ENCODE measurements at regions not wholly inside any gene's neighbourhood (a gene's known extent, or its start where the extent isn't known, plus 50 kb on each side); places are given as distances from the start of the nearest gene placed in this dataset.

DNA sequence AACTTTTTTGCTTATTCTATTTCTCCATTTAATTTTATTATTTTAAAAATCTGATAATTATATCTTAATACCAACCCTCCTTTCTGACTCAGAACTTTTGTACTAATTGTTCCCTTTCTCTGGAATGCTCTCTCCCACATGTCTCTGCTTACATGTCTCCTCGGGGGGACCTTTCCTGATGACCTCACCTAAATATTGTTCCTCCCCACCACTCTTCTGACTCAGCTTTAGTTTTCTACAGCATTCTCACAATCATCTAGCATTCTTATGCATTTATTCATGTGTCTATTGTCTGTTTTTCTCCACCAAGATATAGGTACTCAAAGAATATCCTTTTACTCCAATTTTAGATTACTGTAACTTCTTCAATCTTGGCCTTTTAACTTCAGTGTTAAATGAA lies 128.7 kb downstream of the MSL3 start:
- TF ChIP-seq, protein P1, sequence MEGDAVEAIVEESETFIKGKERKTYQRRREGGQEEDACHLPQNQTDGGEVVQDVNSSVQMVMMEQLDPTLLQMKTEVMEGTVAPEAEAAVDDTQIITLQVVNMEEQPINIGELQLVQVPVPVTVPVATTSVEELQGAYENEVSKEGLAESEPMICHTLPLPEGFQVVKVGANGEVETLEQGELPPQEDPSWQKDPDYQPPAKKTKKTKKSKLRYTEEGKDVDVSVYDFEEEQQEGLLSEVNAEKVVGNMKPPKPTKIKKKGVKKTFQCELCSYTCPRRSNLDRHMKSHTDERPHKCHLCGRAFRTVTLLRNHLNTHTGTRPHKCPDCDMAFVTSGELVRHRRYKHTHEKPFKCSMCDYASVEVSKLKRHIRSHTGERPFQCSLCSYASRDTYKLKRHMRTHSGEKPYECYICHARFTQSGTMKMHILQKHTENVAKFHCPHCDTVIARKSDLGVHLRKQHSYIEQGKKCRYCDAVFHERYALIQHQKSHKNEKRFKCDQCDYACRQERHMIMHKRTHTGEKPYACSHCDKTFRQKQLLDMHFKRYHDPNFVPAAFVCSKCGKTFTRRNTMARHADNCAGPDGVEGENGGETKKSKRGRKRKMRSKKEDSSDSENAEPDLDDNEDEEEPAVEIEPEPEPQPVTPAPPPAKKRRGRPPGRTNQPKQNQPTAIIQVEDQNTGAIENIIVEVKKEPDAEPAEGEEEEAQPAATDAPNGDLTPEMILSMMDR (conservative IDR thresholded peaks at IDR 0.05; ENCODE audit: low read length): no peak
- no peak for TF ChIP-seq EZH2phosphoT487 (IDR thresholded peaks at IDR 0.05; ENCODE audit: borderline replicate concordance, low read depth, low read length)

Measured in OCI-LY7 (cell line).